Activated CD8-positive, alpha-beta memory T cell treated with anti-CD3 and anti-CD28 coated beads, Interleukin-2, amount 10 ng/mL, durations not matched to agents 7 days and 5 days (primary cell): ENCODE measurements at regions not wholly inside any gene's neighbourhood (a gene's known extent, or its start where the extent isn't known, plus 50 kb on each side); places are given as distances from the start of the nearest gene placed in this dataset.

ENCODE experiments used
- ATAC-seq: fragments of 150-1000 bp; cut with Tn5 transposase; one replicate; pipeline ENCODE4 v1.10.0; 2021; ENCODE audit warnings: moderate library complexity
- CTCF ChIA-PET: fragments of 350-600 bp; sonication (Branson Sonifier 250); formaldehyde crosslinking; loops from one replicate; lab custom pipeline; 2021; ENCODE audit warnings: antibody characterized with exemption; lab: Charles Lee
- DNase-seq: peaks from one replicate; pipeline ENCODE4 v3.0.0-alpha.2; 2020
- H3K27ac Mint-ChIP-seq: one replicate; pipeline ENCODE4 v1.8.0; 2021; ENCODE audit warnings: mild to moderate bottlenecking, mixed read lengths
- H3K27me3 Mint-ChIP-seq: one replicate; pipeline ENCODE4 v1.8.0; 2021; ENCODE audit warnings: mixed read lengths
- H3K36me3 Mint-ChIP-seq: one replicate; pipeline ENCODE4 v1.8.0; 2021; ENCODE audit warnings: mild to moderate bottlenecking, mixed read lengths
- H3K4me1 Mint-ChIP-seq: one replicate; pipeline ENCODE4 v1.8.0; 2021; ENCODE audit warnings: mixed read lengths
- H3K4me3 Mint-ChIP-seq: one replicate; pipeline ENCODE4 v1.8.0; 2021; ENCODE audit warnings: mild to moderate bottlenecking, moderate library complexity, mixed read lengths
- H3K9me3 Mint-ChIP-seq: one replicate; pipeline ENCODE4 v1.8.0; 2022; ENCODE audit warnings: low read depth, mixed read lengths

- no peaks in the 10 kb centered on the region for H3K27me3 Mint-ChIP-seq
- H3K9me3 Mint-ChIP-seq = no peaks in the 10 kb centered on the region
- H3K4me3 Mint-ChIP-seq = peak overlapping the region; percentile 70
- CTCF ChIA-PET = interaction anchor here (1.4 to 2.2 kb wide), 7 partner anchors 11 to 120 kb away, joined by 3 to 12 read pairs (median 5); no protein-coding TSS in a partner anchor
- H3K36me3 Mint-ChIP-seq = no peaks in the 10 kb centered on the region
- H3K27ac Mint-ChIP-seq = peak overlapping the region; percentile 91
- peak; percentile 67 for ATAC-seq
- DNase-seq = peak; percentile 95
- peaks cover 74% of the 10 kb centered on the region for H3K4me1 Mint-ChIP-seq
Measured at GRCh38 chr14:76956316-76957090, 72.0 kb downstream of the IRF2BPL start.

- Mint-ChIP-seq H3K9me3 (no peaks in the 10 kb centered on the region), H3K36me3 (no peaks in the 10 kb centered on the region)
Measured at GRCh38 chr14:76955575-76956315, 72.8 kb downstream of the IRF2BPL start.

GRCh38 chr14:76954394-76955190 is 73.9 kb downstream of the IRF2BPL start:
- H3K9me3 Mint-ChIP-seq = no peaks in the 10 kb centered on the region
- CTCF ChIA-PET = interaction anchor here (0.9 to 3.1 kb wide), 17 partner anchors 9 to 86 kb away, joined by 3 to 19 read pairs (median 5); partner anchors contain the start of gene IRF2BPL
- H3K27me3 Mint-ChIP-seq = no peaks in the 10 kb centered on the region
- peak overlapping the region; percentile 91 for H3K27ac Mint-ChIP-seq
- H3K4me1 Mint-ChIP-seq = peaks cover 66% of the 10 kb centered on the region
- DNase-seq (no peak), ATAC-seq (no peak)
- H3K4me3 Mint-ChIP-seq = no peak overlapping the region
- H3K36me3 Mint-ChIP-seq = no peaks in the 10 kb centered on the region

More at GRCh38 chr14:76955575-76956315, 72.8 kb downstream of the IRF2BPL start:
- CTCF ChIA-PET = interaction anchor here (1.0 to 2.2 kb wide), 10 partner anchors 10 to 84 kb away, joined by 4 to 12 read pairs (median 5); no protein-coding TSS in a partner anchor
- H3K4me3 Mint-ChIP-seq = peak overlapping the region; percentile 70
- DNase-seq (peak; percentile 78), ATAC-seq (peak; percentile 54)
- peaks cover 73% of the 10 kb centered on the region for H3K4me1 Mint-ChIP-seq
- H3K27ac Mint-ChIP-seq = peak overlapping the region; percentile 91
- H3K27me3 Mint-ChIP-seq = no peaks in the 10 kb centered on the region

DNA sequence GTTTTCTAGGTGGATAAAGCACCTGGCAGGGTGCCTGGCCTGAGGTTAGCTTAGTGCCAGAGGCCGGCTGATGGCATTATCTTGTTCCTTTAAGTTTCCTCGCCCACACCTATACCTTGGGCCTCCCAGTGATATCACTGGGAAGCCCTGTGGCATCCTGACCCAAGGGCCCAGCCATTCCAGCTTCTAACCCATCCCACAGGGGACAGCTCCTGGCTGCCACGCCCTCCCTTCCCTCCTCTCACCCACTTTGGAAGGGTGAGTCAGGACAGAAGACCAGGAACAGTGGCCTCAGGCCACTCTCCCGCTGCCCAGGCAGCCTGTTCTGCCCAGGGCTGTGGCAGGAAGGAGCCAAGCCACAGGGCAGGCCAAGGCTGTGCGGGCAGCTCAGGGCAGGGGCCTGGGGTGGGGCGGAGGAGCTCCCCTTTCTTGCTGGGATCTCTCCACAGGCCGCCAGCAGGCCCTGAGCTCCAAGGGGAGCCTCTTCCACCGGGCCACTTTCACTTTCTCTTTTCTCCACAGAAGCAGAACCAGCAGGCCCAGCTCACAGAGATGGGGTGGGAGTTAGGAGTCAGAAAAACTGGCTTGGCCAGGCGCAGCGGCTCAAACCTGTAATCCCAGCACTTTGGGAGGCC is 75.1 kb downstream of the IRF2BPL start:
- CTCF ChIA-PET = interaction anchor here (0.7 to 3.1 kb wide), 17 partner anchors 8 to 115 kb away, joined by 3 to 19 read pairs (median 4); partner anchors contain the start of gene IRF2BPL
- peak overlapping the region; percentile 72 for H3K27ac Mint-ChIP-seq
- H3K9me3 Mint-ChIP-seq = no peaks in the 10 kb centered on the region
- no peaks in the 10 kb centered on the region for H3K27me3 Mint-ChIP-seq
- ATAC-seq (peak; percentile 13), DNase-seq (peak; percentile 69)
- peak overlapping the region; percentile 44 for H3K4me3 Mint-ChIP-seq
- H3K36me3 Mint-ChIP-seq = no peaks in the 10 kb centered on the region
- peaks cover 57% of the 10 kb centered on the region for H3K4me1 Mint-ChIP-seq

GRCh38 chr14:76951166-76951565 is 77.3 kb downstream of the IRF2BPL start:
- Mint-ChIP-seq H3K27me3 (no peaks in the 10 kb centered on the region), H3K36me3 (no peaks in the 10 kb centered on the region), H3K4me1 (peaks cover 58% of the 10 kb centered on the region), H3K4me3 (no peak overlapping the region), H3K9me3 (no peaks in the 10 kb centered on the region), H3K27ac (no peak overlapping the region)
- ATAC-seq = no peak
- CTCF ChIA-PET = interaction anchor here (3.1 kb wide), 1 partner anchor 9 kb away, joined by 14 read pairs; no protein-coding TSS in a partner anchor
- DNase-seq = no peak

DNA sequence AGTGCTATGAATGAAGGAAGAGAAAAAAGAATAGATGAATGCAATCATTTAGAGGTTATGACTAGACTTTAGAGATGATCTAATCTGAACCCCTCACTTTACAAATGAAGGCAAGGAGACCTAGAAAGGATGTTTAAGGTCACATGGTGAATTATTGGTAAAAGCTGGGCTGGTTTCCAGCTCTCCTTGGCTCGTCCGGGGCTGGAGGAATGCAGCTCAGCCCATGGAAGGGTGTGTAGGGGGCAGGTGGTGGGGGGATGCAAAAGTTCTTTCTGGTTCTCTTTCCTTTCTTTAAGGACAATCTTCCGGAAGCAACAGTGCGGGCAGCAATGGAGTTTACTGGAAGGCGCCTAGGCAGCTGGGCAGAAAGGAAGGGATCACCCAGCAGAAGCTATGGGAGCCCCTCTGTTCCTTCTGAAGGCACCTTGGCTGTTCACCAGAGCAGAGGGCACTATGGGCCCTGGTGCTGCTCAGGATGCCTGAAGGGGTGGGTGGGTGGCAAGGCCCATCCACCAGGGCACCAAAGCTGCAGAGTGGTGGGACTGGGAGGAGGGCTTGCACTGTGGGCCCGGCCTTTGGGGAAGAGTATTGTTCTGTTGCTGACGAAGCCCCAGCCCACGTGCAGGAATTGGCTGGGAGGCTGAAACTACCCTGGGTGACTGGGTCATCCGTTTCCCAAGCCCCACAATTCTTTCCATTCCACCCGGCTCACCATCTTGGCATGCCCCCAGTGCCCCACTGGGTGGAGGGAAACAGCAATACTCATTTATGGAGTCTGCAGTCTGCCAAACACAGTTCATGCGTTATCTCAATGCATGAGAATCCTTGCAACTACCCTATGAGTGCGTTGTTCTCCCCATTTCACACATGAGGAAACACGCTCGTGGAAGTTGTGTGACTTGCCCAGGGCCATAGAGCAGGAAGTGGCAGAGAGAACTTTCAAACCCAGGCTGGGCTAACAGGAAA is 78.2 kb downstream of the IRF2BPL start:
- peaks cover 50% of the 10 kb centered on the region for H3K4me1 Mint-ChIP-seq
- H3K36me3 Mint-ChIP-seq = no peaks in the 10 kb centered on the region
- no peak overlapping the region for H3K4me3 Mint-ChIP-seq
- H3K27me3 Mint-ChIP-seq = no peaks in the 10 kb centered on the region
- H3K27ac Mint-ChIP-seq = no peak overlapping the region
- H3K9me3 Mint-ChIP-seq = no peaks in the 10 kb centered on the region
- CTCF ChIA-PET = interaction anchor here (0.9 to 1.7 kb wide), 3 partner anchors 37 to 103 kb away, joined by 4 to 10 read pairs (median 4); no protein-coding TSS in a partner anchor
- ATAC-seq (no peak), DNase-seq (no peak)

DNA sequence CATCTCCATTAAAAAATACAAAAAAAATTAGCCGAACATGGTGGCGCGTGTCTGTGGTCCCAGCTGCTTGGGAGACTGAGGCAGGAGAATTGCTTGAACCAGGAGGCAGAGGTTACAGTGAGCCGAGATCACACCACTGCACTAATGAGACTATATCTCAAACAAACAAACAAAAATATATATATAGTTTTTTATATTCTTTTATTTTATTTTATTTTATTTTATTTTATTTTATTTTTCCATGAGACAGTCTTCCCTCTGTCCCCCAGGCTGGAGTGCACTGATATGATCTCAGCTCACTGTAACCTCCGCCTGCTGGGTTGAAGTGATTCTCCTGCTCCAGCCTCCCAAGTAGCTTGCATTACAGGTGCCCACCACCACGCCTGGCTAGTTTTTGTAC is 79.5 kb downstream of the IRF2BPL start:
- no peak overlapping the region for H3K4me3 Mint-ChIP-seq
- no peaks in the 10 kb centered on the region for H3K36me3 Mint-ChIP-seq
- H3K4me1 Mint-ChIP-seq = peaks cover 42% of the 10 kb centered on the region
- no peak for DNase-seq
- ATAC-seq = no peak
- H3K9me3 Mint-ChIP-seq = no peaks in the 10 kb centered on the region
- H3K27me3 Mint-ChIP-seq = no peaks in the 10 kb centered on the region
- CTCF ChIA-PET = interaction anchor here (0.7 to 2.3 kb wide), 3 partner anchors 23 to 35 kb away, joined by 3 to 10 read pairs (median 7); no protein-coding TSS in a partner anchor
- no peak overlapping the region for H3K27ac Mint-ChIP-seq

GRCh38 chr14:76948213-76948947 is 80.1 kb downstream of the IRF2BPL start:
- CTCF ChIA-PET = interaction anchor here (1.0 to 2.3 kb wide), 9 partner anchors 10 to 105 kb away, joined by 4 to 18 read pairs (median 6); no protein-coding TSS in a partner anchor
- Mint-ChIP-seq H3K27me3 (no peaks in the 10 kb centered on the region), H3K4me1 (peaks cover 36% of the 10 kb centered on the region), H3K27ac (no peak overlapping the region), H3K36me3 (no peaks in the 10 kb centered on the region), H3K4me3 (no peak overlapping the region), H3K9me3 (no peaks in the 10 kb centered on the region)
- DNase-seq = no peak
- ATAC-seq = no peak

GRCh38 chr14:76947838-76948184 is 80.7 kb downstream of the IRF2BPL start:
- DNase-seq (no peak), ATAC-seq (no peak)
- Mint-ChIP-seq H3K27me3 (no peaks in the 10 kb centered on the region), H3K36me3 (no peaks in the 10 kb centered on the region), H3K27ac (no peak overlapping the region), H3K4me1 (peaks cover 34% of the 10 kb centered on the region), H3K4me3 (no peak overlapping the region), H3K9me3 (no peaks in the 10 kb centered on the region)
- CTCF ChIA-PET = interaction anchor here (0.8 to 2.3 kb wide), 15 partner anchors 10 to 123 kb away, joined by 3 to 18 read pairs (median 5); no protein-coding TSS in a partner anchor

DNA sequence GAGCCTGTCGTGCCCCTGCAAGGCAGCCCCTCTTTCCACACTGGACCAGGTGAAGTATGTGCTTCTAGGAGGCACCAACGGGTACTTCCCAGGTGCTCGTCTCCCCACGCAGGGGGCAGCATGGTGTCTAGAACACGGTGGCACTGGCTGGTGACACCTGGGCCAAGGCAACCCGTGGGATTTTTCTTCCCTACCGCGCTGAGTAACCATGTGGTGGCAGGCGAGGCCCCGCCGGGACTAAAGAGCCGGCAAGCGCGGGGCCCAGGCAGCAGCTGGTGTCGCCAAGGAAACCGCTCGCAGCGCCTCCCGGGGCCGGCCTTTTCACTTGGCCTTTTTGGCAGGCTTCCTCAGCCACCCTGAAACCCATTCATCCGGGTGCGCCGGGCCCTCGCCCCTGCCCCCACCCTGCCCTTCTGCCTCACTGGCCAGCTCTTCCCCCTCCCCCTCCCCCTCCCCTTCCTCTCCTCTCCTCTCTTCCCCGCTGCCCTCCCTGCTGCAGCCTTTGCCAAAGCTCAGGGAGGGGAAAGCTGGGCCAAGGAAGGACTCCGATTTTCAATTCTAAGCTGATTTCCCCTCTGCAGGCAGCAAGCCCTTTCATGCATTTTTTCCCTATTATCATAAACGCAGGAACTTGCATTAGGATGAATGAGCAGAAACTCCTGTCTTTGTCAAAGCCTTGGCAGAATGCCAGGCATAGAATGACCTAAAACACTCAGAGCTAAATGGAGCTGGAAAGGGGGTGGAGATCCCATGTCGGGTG is 81.2 kb downstream of the IRF2BPL start:
- Mint-ChIP-seq H3K27ac (no peak overlapping the region), H3K4me1 (peaks cover 39% of the 10 kb centered on the region), H3K9me3 (no peaks in the 10 kb centered on the region), H3K27me3 (no peaks in the 10 kb centered on the region), H3K4me3 (no peak overlapping the region), H3K36me3 (no peaks in the 10 kb centered on the region)
- CTCF ChIA-PET = interaction anchor here (0.8 to 2.3 kb wide), 15 partner anchors 10 to 123 kb away, joined by 3 to 18 read pairs (median 5); no protein-coding TSS in a partner anchor
- peak; percentile 83 for DNase-seq
- ATAC-seq = peak; percentile 92
